ENCODE measurements at regions not wholly inside any gene's neighbourhood (a gene's known extent, or its start where the extent isn't known, plus 50 kb on each side); places are given as distances from the start of the nearest gene placed in this dataset.
"Not testable (repeated sequence)": the region's sequence is repeated elsewhere in the genome, so short reads cannot be mapped to it uniquely, and the experiment has no call there.

- Histone ChIP-seq H3K4me1 (no peaks in the 10 kb centered on the region; the same call in 1 of the 2 replicates), H3K36me3 (no peaks in the 10 kb centered on the region), H3K9me3 (replicated peaks) (no peaks in the 10 kb centered on the region), H3K4me3 (no peak overlapping the region), H3K27ac (no peak overlapping the region), H3K27me3 (no peaks in the 10 kb centered on the region)
- peak in 1 of 2 experiments; percentile 4 for DNase-seq
These were observed 179.8 kb downstream of the HAO1 start for GRCh38 chr20:7760247-7761031.

- Histone ChIP-seq H3K36me3 (no peaks in the 10 kb centered on the region), H3K4me1 (no peaks in the 10 kb centered on the region; the same call in 1 of the 2 replicates), H3K4me3 (no peak overlapping the region), H3K27ac (no peak overlapping the region), H3K9me3 (replicated peaks) (no peaks in the 10 kb centered on the region), H3K27me3 (no peaks in the 10 kb centered on the region)
- DNase-seq = no peak
These were observed 175.0 kb downstream of the HAO1 start for GRCh38 chr20:7765221-7765620.

DNA sequence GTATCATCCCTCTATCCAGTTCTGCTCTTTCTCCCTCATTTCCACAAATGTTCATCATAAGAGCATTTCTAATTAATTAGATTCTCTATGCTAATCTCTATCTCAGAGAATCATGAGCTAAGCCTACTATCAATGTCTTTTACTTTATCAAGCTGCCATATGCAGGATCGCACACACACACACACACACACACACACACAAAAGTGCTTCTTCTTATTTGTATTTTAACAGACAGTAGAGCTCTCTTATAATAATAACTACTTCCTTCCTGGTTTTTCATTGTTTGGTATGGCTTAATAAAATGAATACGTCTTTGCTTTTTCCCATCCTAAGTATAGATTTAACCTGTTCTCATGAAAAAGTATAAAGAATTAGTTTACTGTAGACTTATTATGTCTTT lies 170.2 kb downstream of the HAO1 start:
- Histone ChIP-seq H3K36me3 (no peaks in the 10 kb centered on the region), H3K9me3 (replicated peaks) (no peaks in the 10 kb centered on the region), H3K4me3 (no peak overlapping the region), H3K27me3 (no peaks in the 10 kb centered on the region), H3K27ac (no peak overlapping the region), H3K4me1 (no peaks in the 10 kb centered on the region)
- DNase-seq = no peak

- Histone ChIP-seq H3K36me3 (no peaks in the 10 kb centered on the region), H3K9me3 (replicated peaks) (no peaks in the 10 kb centered on the region), H3K4me3 (no peak overlapping the region), H3K27me3 (no peaks in the 10 kb centered on the region), H3K4me1 (no peaks in the 10 kb centered on the region), H3K27ac (no peak overlapping the region)
- peak in 1 of 2 experiments; percentile 5 for DNase-seq
These were observed 169.7 kb downstream of the HAO1 start for GRCh38 chr20:7770578-7770977.

DNA sequence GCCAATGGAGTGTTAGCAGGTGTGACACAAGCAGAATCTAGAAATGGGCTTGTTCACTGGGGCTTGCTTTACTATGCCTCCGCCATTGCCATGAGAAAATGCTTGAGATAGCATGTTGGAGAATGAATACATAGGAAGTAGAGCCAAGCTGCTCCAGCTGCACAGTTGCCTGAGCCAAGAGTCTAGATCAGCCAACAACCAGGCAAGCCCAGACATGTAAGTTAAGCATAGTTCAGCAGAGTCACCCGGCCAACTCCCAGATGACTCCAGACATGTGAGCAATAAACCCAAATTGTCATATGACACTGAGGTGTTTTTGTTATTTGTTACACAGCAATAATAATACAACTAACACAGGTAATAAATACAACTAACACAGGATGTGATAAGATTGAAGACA lies 167.9 kb downstream of the HAO1 start:
- Histone ChIP-seq H3K27me3 (no peaks in the 10 kb centered on the region), H3K4me1 (no peaks in the 10 kb centered on the region), H3K27ac (no peak overlapping the region), H3K9me3 (replicated peaks) (no peaks in the 10 kb centered on the region), H3K4me3 (no peak overlapping the region), H3K36me3 (no peaks in the 10 kb centered on the region)
- peak; percentile 4 to 10 for DNase-seq

- no peaks in the 10 kb centered on the region for H3K9me3 ChIP-seq (replicated peaks)
- H3K4me3 ChIP-seq = no peak overlapping the region
- DNase-seq = no peak
- no peaks in the 10 kb centered on the region for H3K27me3 ChIP-seq
- H3K4me1 ChIP-seq = no peaks in the 10 kb centered on the region
- H3K27ac ChIP-seq = no peak overlapping the region
- no peaks in the 10 kb centered on the region for H3K36me3 ChIP-seq
These were observed 166.7 kb downstream of the HAO1 start for GRCh38 chr20:7773511-7773910.

GRCh38 chr20:7775072-7775471 lies 165.2 kb downstream of the HAO1 start:
- peak in 1 of 2 experiments; percentile 2 for DNase-seq
- Histone ChIP-seq H3K4me1 (no peaks in the 10 kb centered on the region), H3K4me3 (no peak overlapping the region), H3K36me3 (no peaks in the 10 kb centered on the region), H3K27ac (no peak overlapping the region), H3K9me3 (replicated peaks) (no peaks in the 10 kb centered on the region), H3K27me3 (no peaks in the 10 kb centered on the region)

GRCh38 chr20:7776148-7776547 lies 164.1 kb downstream of the HAO1 start:
- H3K4me3 ChIP-seq = no peak overlapping the region
- H3K36me3 ChIP-seq = no peaks in the 10 kb centered on the region
- H3K27me3 ChIP-seq = no peaks in the 10 kb centered on the region
- no peak for DNase-seq
- no peaks in the 10 kb centered on the region for H3K9me3 ChIP-seq (replicated peaks)
- H3K27ac ChIP-seq = no peak overlapping the region
- no peaks in the 10 kb centered on the region for H3K4me1 ChIP-seq

DNA sequence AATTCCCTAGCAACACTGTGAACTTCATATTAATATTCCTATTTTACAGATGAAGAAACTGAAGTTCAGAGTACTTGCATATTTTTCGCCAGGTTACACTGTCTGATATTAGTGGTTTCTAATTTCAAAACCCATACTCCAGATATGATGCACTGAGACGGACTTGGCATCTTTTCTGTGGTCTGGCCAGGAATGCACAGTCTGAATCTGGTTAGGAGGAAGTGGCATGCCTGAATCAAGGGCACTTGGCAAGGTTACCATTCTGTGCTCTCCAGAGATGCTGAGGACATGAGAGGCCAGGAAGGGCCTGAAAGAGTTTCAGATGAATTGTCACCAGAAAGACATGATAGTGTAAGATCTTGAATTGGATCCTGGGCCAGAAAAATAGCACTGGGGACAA lies 150.1 kb downstream of the HAO1 start:
- no peaks in the 10 kb centered on the region for H3K9me3 ChIP-seq (replicated peaks)
- no peak for DNase-seq

DNA sequence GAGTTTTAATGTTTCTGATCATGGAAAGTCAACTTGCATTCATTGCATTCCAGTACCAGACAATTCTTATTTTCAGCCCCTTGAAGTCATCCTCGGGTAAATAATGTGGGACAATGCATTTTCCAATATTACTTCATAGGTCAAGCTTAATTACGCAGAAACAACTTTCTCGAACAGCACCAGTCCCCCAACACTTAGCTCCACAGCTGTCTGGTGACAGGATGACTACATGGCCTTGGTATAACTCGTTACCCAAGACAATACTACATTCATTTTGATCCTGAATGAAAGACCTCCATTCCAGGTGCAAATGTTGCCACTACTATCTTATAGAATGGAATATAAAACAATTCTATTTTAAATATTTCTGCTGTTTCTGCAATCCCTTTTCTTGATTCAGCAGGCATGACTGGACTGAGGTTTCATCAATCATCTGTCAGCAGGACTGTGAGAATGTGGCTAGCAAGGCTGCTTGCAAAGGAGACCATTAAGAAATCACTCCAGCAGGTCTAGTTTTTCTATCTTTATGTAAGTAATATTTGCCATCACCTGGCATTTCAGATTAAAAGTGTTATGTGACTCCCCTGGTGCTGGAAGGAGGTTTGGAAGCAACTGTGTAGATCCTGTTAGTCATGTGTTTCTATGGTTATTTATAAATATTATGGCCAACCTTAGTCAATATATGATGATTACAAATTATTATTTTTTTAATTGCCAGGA lies 147.9 kb downstream of the HAO1 start:
- Histone ChIP-seq H3K4me1 (no peaks in the 10 kb centered on the region), H3K27ac (no peak overlapping the region), H3K9me3 (replicated peaks) (no peaks in the 10 kb centered on the region), H3K36me3 (no peaks in the 10 kb centered on the region), H3K27me3 (no peaks in the 10 kb centered on the region), H3K4me3 (no peak overlapping the region)
- DNase-seq = no peak

More for the DNA sequence above, 150.1 kb downstream of the HAO1 start:
- Histone ChIP-seq H3K36me3 (no peaks in the 10 kb centered on the region), H3K4me1 (no peaks in the 10 kb centered on the region), H3K27me3 (no peaks in the 10 kb centered on the region), H3K27ac (no peak overlapping the region), H3K4me3 (no peak overlapping the region)

GRCh38 chr20:7798176-7798575 lies 142.1 kb downstream of the HAO1 start:
- no peak for DNase-seq
- Histone ChIP-seq H3K27ac (no peak overlapping the region), H3K36me3 (no peaks in the 10 kb centered on the region), H3K4me1 (no peaks in the 10 kb centered on the region), H3K9me3 (replicated peaks) (no peaks in the 10 kb centered on the region), H3K4me3 (no peak overlapping the region), H3K27me3 (no peaks in the 10 kb centered on the region)

GRCh38 chr20:7799862-7800261 lies 140.4 kb downstream of the HAO1 start:
- Histone ChIP-seq H3K4me1 (no peaks in the 10 kb centered on the region), H3K27me3 (no peaks in the 10 kb centered on the region), H3K36me3 (no peaks in the 10 kb centered on the region), H3K4me3 (no peak overlapping the region), H3K27ac (no peak overlapping the region), H3K9me3 (replicated peaks) (no peaks in the 10 kb centered on the region)
- no peak for DNase-seq

GRCh38 chr20:7803411-7804151 lies 136.7 kb downstream of the HAO1 start:
- not testable (repeated sequence) for H3K27me3 ChIP-seq; H3K27ac ChIP-seq; DNase-seq; H3K9me3 ChIP-seq (replicated peaks); H3K36me3 ChIP-seq; H3K4me1 ChIP-seq; H3K4me3 ChIP-seq

DNA sequence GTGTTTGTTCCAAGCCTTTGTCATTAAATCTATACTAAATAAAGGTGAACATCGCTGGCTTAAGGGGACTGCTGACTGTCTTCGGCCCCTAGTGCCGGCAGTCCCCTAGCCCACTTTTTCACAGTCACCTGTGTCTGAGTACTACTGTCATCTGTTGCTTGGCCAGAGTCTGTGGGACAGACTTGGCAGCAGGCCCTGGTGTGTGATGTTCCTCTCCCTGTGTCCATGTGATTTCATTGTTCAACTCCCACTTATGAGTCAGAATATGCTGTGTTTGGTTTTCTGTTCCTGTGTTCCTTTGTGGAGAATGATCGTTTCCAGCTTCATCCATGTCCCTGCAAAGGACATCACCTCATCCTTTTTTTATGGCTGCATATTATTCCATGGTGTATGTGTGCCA lies 133.4 kb downstream of the HAO1 start:
- Histone ChIP-seq H3K27me3 (no peaks in the 10 kb centered on the region), H3K4me1 (no peaks in the 10 kb centered on the region), H3K36me3 (no peaks in the 10 kb centered on the region), H3K9me3 (replicated peaks) (no peaks in the 10 kb centered on the region), H3K27ac (no peak overlapping the region), H3K4me3 (no peak overlapping the region)
- no peak for DNase-seq

DNA sequence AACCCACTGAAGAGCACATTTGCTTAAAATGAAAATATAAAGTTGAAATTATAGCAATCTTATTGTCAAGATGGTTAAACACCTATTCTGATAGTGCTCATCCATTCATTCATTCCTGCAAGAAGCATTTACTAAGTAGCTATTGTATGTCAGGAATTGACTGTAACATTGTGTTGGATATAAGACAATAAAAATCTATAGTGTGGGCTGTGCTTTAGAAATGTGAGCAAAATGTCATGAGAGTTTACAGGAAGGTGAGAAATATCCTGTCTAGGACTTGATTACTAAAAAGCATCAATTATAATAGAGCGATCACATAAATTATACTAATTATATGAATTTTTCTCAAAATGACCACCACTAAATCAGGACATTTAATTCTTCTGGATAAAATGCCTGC lies 123.0 kb downstream of the HAO1 start:
- H3K27ac ChIP-seq = no peak overlapping the region
- DNase-seq = no peak
- H3K36me3 ChIP-seq = no peaks in the 10 kb centered on the region
- 0 out of 2 replicates have a peak, but pooled peaks cover 3% of the 10 kb centered on the region for H3K27me3 ChIP-seq
- H3K9me3 ChIP-seq (replicated peaks) = no peaks in the 10 kb centered on the region
- H3K4me1 ChIP-seq = no peaks in the 10 kb centered on the region
- no peak overlapping the region for H3K4me3 ChIP-seq

Measured in SJCRH30 (cell line).